ENCODE measurements at regions not wholly inside any gene's neighbourhood (a gene's known extent, or its start where the extent isn't known, plus 50 kb on each side); places are given as distances from the start of the nearest gene placed in this dataset.

- Histone ChIP-seq H3K27me3 (ENCODE audit: control insufficient read depth in 2 of 2, insufficient read depth in 2 of 2, low read length in 2 of 2) (peaks cover 0 to 5% of the 10 kb centered on the region in 2 donors), H3K36me3 (ENCODE audit: control insufficient read depth in 2 of 2, insufficient read depth in 2 of 2, low read length in 2 of 2) (no peaks in the 10 kb centered on the region), H3K4me3 (ENCODE audit: low read length in 2 of 2) (no peak overlapping the region), H3K9me3 (ENCODE audit: control insufficient read depth in 2 of 2, low read length in 2 of 2) (no peaks in the 10 kb centered on the region), H3K4me1 (ENCODE audit: control insufficient read depth in 2 of 2, insufficient read depth in 2 of 2, low read length in 2 of 2) (no peaks in the 10 kb centered on the region), H3K9ac (ENCODE audit: low read depth in 1 of 2, low read length in 2 of 2) (no peak overlapping the region), H3K27ac (ENCODE audit: low read depth in 2 of 2, low read length in 2 of 2) (no peak overlapping the region)
Observed at GRCh38 chr6:132933090-132933489, 118.7 kb downstream of the RPS12 start.

- no peaks in the 10 kb centered on the region for H3K4me1 ChIP-seq (ENCODE audit: control insufficient read depth in 2 of 2, insufficient read depth in 2 of 2, low read length in 2 of 2)
- no peak overlapping the region for H3K9ac ChIP-seq (ENCODE audit: low read depth in 1 of 2, low read length in 2 of 2)
- no peak overlapping the region for H3K27ac ChIP-seq (ENCODE audit: low read depth in 2 of 2, low read length in 2 of 2)
- H3K36me3 ChIP-seq (ENCODE audit: control insufficient read depth in 2 of 2, insufficient read depth in 2 of 2, low read length in 2 of 2): no peaks in the 10 kb centered on the region
- peaks cover 0 to 5% of the 10 kb centered on the region in 2 donors for H3K27me3 ChIP-seq (ENCODE audit: control insufficient read depth in 2 of 2, insufficient read depth in 2 of 2, low read length in 2 of 2)
- H3K9me3 ChIP-seq (ENCODE audit: control insufficient read depth in 2 of 2, low read length in 2 of 2): no peaks in the 10 kb centered on the region
- no peak overlapping the region for H3K4me3 ChIP-seq (ENCODE audit: low read length in 2 of 2)
Observed at GRCh38 chr6:132934496-132934895, 120.1 kb downstream of the RPS12 start.

- H3K4me3 ChIP-seq (ENCODE audit: low read length in 2 of 2): no peak overlapping the region
- H3K27ac ChIP-seq (ENCODE audit: low read depth in 2 of 2, low read length in 2 of 2): no peak overlapping the region
- no peak overlapping the region for H3K9ac ChIP-seq (ENCODE audit: low read depth in 1 of 2, low read length in 2 of 2)
- H3K4me1 ChIP-seq (ENCODE audit: control insufficient read depth in 2 of 2, insufficient read depth in 2 of 2, low read length in 2 of 2): no peaks in the 10 kb centered on the region
- H3K27me3 ChIP-seq (ENCODE audit: control insufficient read depth in 2 of 2, insufficient read depth in 2 of 2, low read length in 2 of 2): peaks cover 0 to 5% of the 10 kb centered on the region in 2 donors
- no peaks in the 10 kb centered on the region for H3K36me3 ChIP-seq (ENCODE audit: control insufficient read depth in 2 of 2, insufficient read depth in 2 of 2, low read length in 2 of 2)
- no peaks in the 10 kb centered on the region for H3K9me3 ChIP-seq (ENCODE audit: control insufficient read depth in 2 of 2, low read length in 2 of 2)
Observed at GRCh38 chr6:132936646-132937045, 122.3 kb downstream of the RPS12 start.

DNA sequence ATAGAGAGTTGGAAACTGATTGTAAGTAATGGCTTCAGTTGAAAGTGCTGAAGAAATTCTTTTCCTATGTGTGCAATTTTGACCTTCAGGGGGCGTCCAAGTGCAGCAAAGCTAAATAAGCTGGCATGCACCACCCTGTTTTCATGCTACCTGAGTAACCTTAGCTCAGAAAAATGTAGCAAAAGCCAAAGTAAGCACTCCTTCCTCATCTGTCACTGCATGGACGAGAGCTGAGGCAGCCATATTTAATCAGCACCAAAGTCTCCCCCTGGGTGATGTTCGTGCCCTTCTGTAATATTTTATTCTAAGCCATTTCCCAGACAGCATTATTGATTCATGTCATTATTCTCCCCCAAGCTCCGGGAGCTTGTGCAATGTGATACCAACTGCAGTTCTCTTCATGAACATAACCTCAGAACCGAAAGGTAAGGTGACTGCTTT, 123.1 kb downstream of the RPS12 start:
- no peak overlapping the region for H3K9ac ChIP-seq (ENCODE audit: low read depth in 1 of 2, low read length in 2 of 2)
- no peak overlapping the region for H3K4me3 ChIP-seq (ENCODE audit: low read length in 2 of 2)
- no peaks in the 10 kb centered on the region for H3K4me1 ChIP-seq (ENCODE audit: control insufficient read depth in 2 of 2, insufficient read depth in 2 of 2, low read length in 2 of 2)
- no peaks in the 10 kb centered on the region for H3K36me3 ChIP-seq (ENCODE audit: control insufficient read depth in 2 of 2, insufficient read depth in 2 of 2, low read length in 2 of 2)
- H3K9me3 ChIP-seq (ENCODE audit: control insufficient read depth in 2 of 2, low read length in 2 of 2): no peaks in the 10 kb centered on the region
- H3K27ac ChIP-seq (ENCODE audit: low read depth in 2 of 2, low read length in 2 of 2): no peak overlapping the region
- H3K27me3 ChIP-seq (ENCODE audit: control insufficient read depth in 2 of 2, insufficient read depth in 2 of 2, low read length in 2 of 2): peaks cover 0 to 5% of the 10 kb centered on the region in 2 donors

- Histone ChIP-seq H3K27ac (ENCODE audit: low read depth in 2 of 2, low read length in 2 of 2) (no peak overlapping the region), H3K36me3 (ENCODE audit: control insufficient read depth in 2 of 2, insufficient read depth in 2 of 2, low read length in 2 of 2) (no peaks in the 10 kb centered on the region), H3K4me3 (ENCODE audit: low read length in 2 of 2) (no peak overlapping the region), H3K27me3 (ENCODE audit: control insufficient read depth in 2 of 2, insufficient read depth in 2 of 2, low read length in 2 of 2) (peaks cover 0 to 3% of the 10 kb centered on the region in 2 donors), H3K9ac (ENCODE audit: low read depth in 1 of 2, low read length in 2 of 2) (no peak overlapping the region), H3K9me3 (ENCODE audit: control insufficient read depth in 2 of 2, low read length in 2 of 2) (no peaks in the 10 kb centered on the region), H3K4me1 (ENCODE audit: control insufficient read depth in 2 of 2, insufficient read depth in 2 of 2, low read length in 2 of 2) (no peaks in the 10 kb centered on the region)
Observed at GRCh38 chr6:132948889-132949288, 134.5 kb downstream of the RPS12 start.

- Histone ChIP-seq H3K27ac (ENCODE audit: low read depth in 2 of 2, low read length in 2 of 2) (no peak overlapping the region), H3K9ac (ENCODE audit: low read depth in 1 of 2, low read length in 2 of 2) (no peak overlapping the region), H3K27me3 (ENCODE audit: control insufficient read depth in 2 of 2, insufficient read depth in 2 of 2, low read length in 2 of 2) (peaks cover 0 to 3% of the 10 kb centered on the region in 2 donors), H3K36me3 (ENCODE audit: control insufficient read depth in 2 of 2, insufficient read depth in 2 of 2, low read length in 2 of 2) (no peaks in the 10 kb centered on the region), H3K9me3 (ENCODE audit: control insufficient read depth in 2 of 2, low read length in 2 of 2) (no peaks in the 10 kb centered on the region), H3K4me3 (ENCODE audit: low read length in 2 of 2) (no peak overlapping the region), H3K4me1 (ENCODE audit: control insufficient read depth in 2 of 2, insufficient read depth in 2 of 2, low read length in 2 of 2) (no peaks in the 10 kb centered on the region)
Observed at GRCh38 chr6:132950566-132950965, 136.2 kb downstream of the RPS12 start.

DNA sequence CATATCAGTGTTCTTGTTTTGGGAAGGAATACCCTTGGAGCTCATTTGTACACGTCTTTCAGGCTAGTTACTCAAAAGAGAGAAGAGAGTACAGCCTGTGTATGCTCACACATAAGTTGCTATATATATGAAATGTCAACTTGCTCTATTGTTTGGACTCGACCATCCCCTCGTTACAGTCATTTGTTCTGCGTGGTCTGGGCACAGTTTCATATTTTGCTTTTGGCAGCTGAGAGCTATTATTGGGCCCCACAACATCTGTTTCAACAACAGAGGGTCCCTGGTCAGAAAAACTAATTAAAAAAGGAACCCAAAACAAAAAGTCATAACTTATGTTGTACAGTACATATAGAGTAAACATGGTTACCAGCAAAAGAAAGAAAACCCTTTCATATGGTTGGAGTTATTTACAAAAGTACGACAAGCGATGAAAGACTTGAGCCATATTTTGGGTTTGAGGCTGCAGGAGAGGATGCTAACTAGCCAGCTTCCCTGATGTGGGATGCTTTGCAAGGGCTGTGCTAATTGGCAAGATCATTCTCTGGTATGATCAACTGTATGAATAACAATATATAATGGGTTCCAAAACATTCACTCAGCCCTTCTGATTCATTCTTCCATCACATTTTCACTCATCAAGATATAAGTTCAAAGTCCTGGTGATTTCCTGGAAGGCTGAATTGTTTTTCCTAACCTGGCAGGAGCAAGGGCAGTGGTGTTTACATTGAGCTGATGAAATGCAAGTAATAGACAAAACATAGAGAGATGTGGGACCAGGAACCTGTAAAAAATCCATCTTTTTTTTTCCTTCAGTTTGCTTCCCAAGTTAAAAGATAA, 137.9 kb downstream of the RPS12 start:
- Histone ChIP-seq H3K27me3 (ENCODE audit: control insufficient read depth in 2 of 2, insufficient read depth in 2 of 2, low read length in 2 of 2) (peaks cover 0 to 3% of the 10 kb centered on the region in 2 donors), H3K9me3 (ENCODE audit: control insufficient read depth in 2 of 2, low read length in 2 of 2) (no peaks in the 10 kb centered on the region), H3K4me3 (ENCODE audit: low read length in 2 of 2) (no peak overlapping the region), H3K4me1 (ENCODE audit: control insufficient read depth in 2 of 2, insufficient read depth in 2 of 2, low read length in 2 of 2) (no peaks in the 10 kb centered on the region), H3K9ac (ENCODE audit: low read depth in 1 of 2, low read length in 2 of 2) (no peak overlapping the region), H3K27ac (ENCODE audit: low read depth in 2 of 2, low read length in 2 of 2) (no peak overlapping the region), H3K36me3 (ENCODE audit: control insufficient read depth in 2 of 2, insufficient read depth in 2 of 2, low read length in 2 of 2) (no peaks in the 10 kb centered on the region)

DNA sequence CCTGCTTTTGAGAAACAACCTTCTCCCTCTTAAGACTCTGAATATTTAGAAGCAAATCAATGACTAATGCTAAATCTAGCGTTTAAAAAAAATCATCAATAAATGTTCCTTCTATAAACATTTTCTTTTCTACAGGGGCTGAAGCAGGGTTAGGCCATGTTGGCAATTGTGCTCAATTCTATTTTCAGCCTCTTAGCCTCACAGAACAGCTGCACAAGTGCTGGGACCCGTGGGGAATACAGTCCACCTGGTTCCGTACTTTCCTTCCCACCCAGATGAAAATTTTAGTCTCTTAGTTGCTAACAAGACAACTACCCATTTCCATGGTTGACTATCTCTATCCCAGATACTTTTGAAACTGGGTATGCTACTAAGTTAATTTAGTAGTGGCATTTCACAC, 138.6 kb downstream of the RPS12 start:
- Histone ChIP-seq H3K36me3 (ENCODE audit: control insufficient read depth in 2 of 2, insufficient read depth in 2 of 2, low read length in 2 of 2) (no peaks in the 10 kb centered on the region), H3K9ac (ENCODE audit: low read depth in 1 of 2, low read length in 2 of 2) (no peak overlapping the region), H3K4me1 (ENCODE audit: control insufficient read depth in 2 of 2, insufficient read depth in 2 of 2, low read length in 2 of 2) (no peaks in the 10 kb centered on the region), H3K9me3 (ENCODE audit: control insufficient read depth in 2 of 2, low read length in 2 of 2) (no peaks in the 10 kb centered on the region), H3K27ac (ENCODE audit: low read depth in 2 of 2, low read length in 2 of 2) (no peak overlapping the region), H3K27me3 (ENCODE audit: control insufficient read depth in 2 of 2, insufficient read depth in 2 of 2, low read length in 2 of 2) (peaks cover 0 to 3% of the 10 kb centered on the region in 2 donors), H3K4me3 (ENCODE audit: low read length in 2 of 2) (no peak overlapping the region)

- no peak overlapping the region for H3K9ac ChIP-seq (ENCODE audit: low read depth in 1 of 2, low read length in 2 of 2)
- H3K36me3 ChIP-seq (ENCODE audit: control insufficient read depth in 2 of 2, insufficient read depth in 2 of 2, low read length in 2 of 2): no peaks in the 10 kb centered on the region
- H3K27ac ChIP-seq (ENCODE audit: low read depth in 2 of 2, low read length in 2 of 2): no peak overlapping the region
- no peaks in the 10 kb centered on the region for H3K27me3 ChIP-seq (ENCODE audit: control insufficient read depth in 2 of 2, insufficient read depth in 2 of 2, low read length in 2 of 2)
- no peaks in the 10 kb centered on the region for H3K4me1 ChIP-seq (ENCODE audit: control insufficient read depth in 2 of 2, insufficient read depth in 2 of 2, low read length in 2 of 2)
- no peaks in the 10 kb centered on the region for H3K9me3 ChIP-seq (ENCODE audit: control insufficient read depth in 2 of 2, low read length in 2 of 2)
- H3K4me3 ChIP-seq (ENCODE audit: low read length in 2 of 2): no peak overlapping the region
Observed at GRCh38 chr6:132954222-132954621, 139.9 kb downstream of the RPS12 start.

DNA sequence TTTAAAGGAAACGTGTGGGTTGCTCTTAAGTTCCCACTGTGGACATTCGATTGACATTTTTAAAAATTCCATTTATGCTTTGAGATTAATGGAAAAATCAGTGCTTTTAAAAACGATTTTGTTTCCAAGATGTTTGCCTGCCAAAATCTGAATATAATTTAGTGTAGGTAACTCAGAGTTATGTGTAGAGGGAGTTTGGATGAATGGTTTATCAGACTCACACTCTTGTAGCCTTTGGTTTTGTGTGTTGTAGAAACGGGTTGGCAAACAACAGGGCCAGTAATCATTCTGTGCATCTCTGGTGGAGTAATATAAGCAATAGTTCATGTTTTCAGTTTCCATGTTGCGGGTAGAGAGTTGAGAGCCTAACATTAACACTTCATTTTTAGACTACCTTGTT, 140.6 kb downstream of the RPS12 start:
- Histone ChIP-seq H3K27ac (ENCODE audit: low read depth in 2 of 2, low read length in 2 of 2) (no peak overlapping the region), H3K9me3 (ENCODE audit: control insufficient read depth in 2 of 2, low read length in 2 of 2) (no peaks in the 10 kb centered on the region), H3K9ac (ENCODE audit: low read depth in 1 of 2, low read length in 2 of 2) (no peak overlapping the region), H3K36me3 (ENCODE audit: control insufficient read depth in 2 of 2, insufficient read depth in 2 of 2, low read length in 2 of 2) (no peaks in the 10 kb centered on the region), H3K4me3 (ENCODE audit: low read length in 2 of 2) (no peak overlapping the region), H3K27me3 (ENCODE audit: control insufficient read depth in 2 of 2, insufficient read depth in 2 of 2, low read length in 2 of 2) (no peaks in the 10 kb centered on the region), H3K4me1 (ENCODE audit: control insufficient read depth in 2 of 2, insufficient read depth in 2 of 2, low read length in 2 of 2) (no peaks in the 10 kb centered on the region)
